DND-41 (cell line): ENCODE measurements at regions not wholly inside any gene's neighbourhood (a gene's known extent, or its start where the extent isn't known, plus 50 kb on each side); places are given as distances from the start of the nearest gene placed in this dataset.

Experiments used
- CTCF ChIP-seq: IDR thresholded peaks from 2 replicates; pipeline ENCODE4 v1.5.1; 2012; ENCODE audit warnings: borderline replicate concordance, low read length, moderate library complexity, mild to moderate bottlenecking; ENCODE audit not compliant: poor library complexity, severe bottlenecking; ENCODE audit errors: extremely low read depth
- EZH2 ChIP-seq: IDR thresholded peaks from 3 replicates; pipeline ENCODE4 v1.6.1; 2012; ENCODE audit warnings: borderline replicate concordance, low read depth, mild to moderate bottlenecking, moderate library complexity, low read length, inconsistent platforms; ENCODE audit not compliant: severe bottlenecking

DNA sequence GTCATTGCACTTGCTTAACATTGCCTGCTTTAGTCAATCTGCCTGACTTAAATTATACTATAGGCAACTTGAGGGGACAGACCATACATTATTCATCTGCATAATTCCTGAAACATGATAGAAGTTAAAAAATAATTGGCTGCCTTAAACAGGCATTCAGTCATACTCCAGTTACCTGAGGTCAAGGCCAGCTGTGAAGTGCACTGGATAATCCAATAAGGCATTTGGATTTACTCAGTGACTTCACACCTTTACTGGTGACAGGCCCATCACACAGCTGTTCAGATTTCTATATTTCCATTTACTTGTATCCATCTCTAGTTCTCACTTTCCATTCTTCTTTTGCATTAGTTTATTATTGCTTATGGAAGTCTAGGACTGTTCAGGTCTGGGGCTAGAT is 2341.6 kb downstream of the PCDH7 start:
- TF ChIP-seq EZH2 (no peak), CTCF (no peak)
